CD14-positive monocyte (primary cell): ENCODE measurements at regions not wholly inside any gene's neighbourhood (a gene's known extent, or its start where the extent isn't known, plus 50 kb on each side); places are given as distances from the start of the nearest gene placed in this dataset.

Experiments
- DNase-seq, 3 donors: peaks; one replicate each; pipeline ENCODE4 v3.0.0-alpha.2; 2011 to 2022
- H2AFZ ChIP-seq: 2 replicates; pipeline ENCODE4 v1.6.0; 2012; ENCODE audit warnings: mild to moderate bottlenecking, low read depth, low read length, inconsistent platforms; ENCODE audit not compliant: insufficient read depth, poor library complexity, severe bottlenecking
- H3K27ac ChIP-seq, 2 donors: 1 replicate in 1 of 2; 2 replicates in 1 of 2; pipeline ENCODE4 v1.5.1; 2012 to 2013; ENCODE audit warnings: low read length in 2 of 2, control low read depth in 1 of 2, inconsistent platforms in 1 of 2, low read depth in 1 of 2, mild to moderate bottlenecking in 1 of 2
- H3K27me3 ChIP-seq, 2 donors: one replicate each; pipeline versions ENCODE4 v1.6.0 to v1.6.1; 2011 to 2013; ENCODE audit warnings: low read length in 2 of 2; ENCODE audit not compliant: control insufficient read depth in 2 of 2, insufficient read depth in 2 of 2
- H3K36me3 ChIP-seq, 2 donors: replicated peaks in 1 of 2; 1 replicate in 1 of 2; 2 replicates in 1 of 2; pipeline versions ENCODE4 v1.5.1 to v1.6.1; 2012 to 2013; ENCODE audit warnings: low read length in 2 of 2, control low read depth in 1 of 2, inconsistent platforms in 1 of 2, mild to moderate bottlenecking in 1 of 2; ENCODE audit not compliant: insufficient read depth in 2 of 2, control insufficient read depth in 1 of 2
- H3K4me1 ChIP-seq, 2 donors: 1 replicate in 1 of 2; 2 replicates in 1 of 2; pipeline versions ENCODE4 v1.5.1 to v1.6.1; 2012 to 2013; ENCODE audit warnings: low read length in 2 of 2, control low read depth in 1 of 2, inconsistent platforms in 1 of 2, mild to moderate bottlenecking in 1 of 2, moderate library complexity in 1 of 2; ENCODE audit not compliant: insufficient read depth in 2 of 2, control insufficient read depth in 1 of 2
- H3K4me2 ChIP-seq: replicated peaks from 2 replicates; pipeline ENCODE3; 2012; ENCODE audit warnings: low read length, moderate library complexity, mild to moderate bottlenecking; ENCODE audit not compliant: poor library complexity, severe bottlenecking; ENCODE audit errors: extremely low read depth
- H3K4me3 ChIP-seq, 3 experiments: fragments of 200-600 bp in 1 of 3; sonication (generic) in 1 of 3; replicated peaks in 1 of 3; 1 replicate in 2 of 3; 2 replicates in 1 of 3; pipeline ENCODE4 v1.5.1; 2011 to 2013; ENCODE audit warnings: low read length in 3 of 3, mild to moderate bottlenecking in 3 of 3, control low read depth in 2 of 3, low read depth in 2 of 3, inconsistent platforms in 1 of 3, moderate library complexity in 1 of 3
- H3K79me2 ChIP-seq: 2 replicates; pipeline ENCODE4 v1.6.0; 2012; ENCODE audit warnings: mild to moderate bottlenecking, control low read depth, inconsistent platforms, low read length, moderate library complexity; ENCODE audit not compliant: insufficient read depth
- H3K9ac ChIP-seq: 2 replicates; pipeline ENCODE4 v1.6.0; 2017; ENCODE audit warnings: low read length, mild to moderate bottlenecking; ENCODE audit not compliant: insufficient read depth, poor library complexity, severe bottlenecking
- H3K9me3 ChIP-seq, 2 donors: replicated peaks in 1 of 2; 1 replicate in 1 of 2; 2 replicates in 1 of 2; pipeline versions ENCODE4 v1.5.1 to v1.6.1; 2012 to 2013; ENCODE audit warnings: low read length in 2 of 2, control low read depth in 1 of 2; ENCODE audit not compliant: control insufficient read depth in 1 of 2, insufficient read depth in 1 of 2
- H4K20me1 ChIP-seq: 2 replicates; pipeline ENCODE4 v1.6.0; 2012; ENCODE audit warnings: mild to moderate bottlenecking, low read length, control low read depth, moderate library complexity; ENCODE audit not compliant: insufficient read depth
- H3K27ac Mint-ChIP-seq, 7 donors: one replicate each; pipeline ENCODE4 v1.8.0; 2020; ENCODE audit warnings: mild to moderate bottlenecking in 7 of 7, mixed read lengths in 7 of 7, moderate library complexity in 6 of 7, inconsistent platforms in 2 of 7
- H3K27me3 Mint-ChIP-seq, 3 donors: one replicate each; pipeline ENCODE4 v1.8.0; 2021 to 2022; ENCODE audit warnings: low read depth in 3 of 3, mild to moderate bottlenecking in 3 of 3, mixed read lengths in 3 of 3, moderate library complexity in 3 of 3, inconsistent platforms in 1 of 3
- H3K36me3 Mint-ChIP-seq, 2 donors: one replicate each; pipeline ENCODE4 v1.8.0; 2020; ENCODE audit warnings: mixed read lengths in 2 of 2, inconsistent platforms in 1 of 2, mild to moderate bottlenecking in 1 of 2
- H3K4me1 Mint-ChIP-seq: one replicate; pipeline ENCODE4 v1.8.0; 2020; ENCODE audit warnings: mild to moderate bottlenecking, mixed read lengths
- H3K4me3 Mint-ChIP-seq, 2 donors: one replicate each; pipeline ENCODE4 v1.8.0; 2020; ENCODE audit warnings: mild to moderate bottlenecking in 2 of 2, mixed read lengths in 2 of 2, moderate library complexity in 1 of 2
- H3K9me3 Mint-ChIP-seq, 7 donors: one replicate each; pipeline ENCODE4 v1.8.0; 2020 to 2022; ENCODE audit warnings: mixed read lengths in 7 of 7, mild to moderate bottlenecking in 6 of 7, moderate library complexity in 6 of 7, inconsistent platforms in 2 of 7
- CTCF ChIP-seq: fragments of 200-600 bp; IDR thresholded peaks from one replicate; pipeline ENCODE4 v1.8.0; 2022; ENCODE audit warnings: antibody characterized with exemption, mild to moderate bottlenecking
- WGBS: methylation state at CpG from one replicate; pipeline ENCODE4 v1.1.5; 2013; ENCODE audit warnings: missing lambda C conversion rate; ENCODE audit not compliant: insufficient coverage; 5-methylcytosine and 5-hydroxymethylcytosine counted together
- intact Hi-C, 2 donors: fragments of 100-400 bp; cut with micrococcal nuclease; formaldehyde crosslinking; loops; one replicate each; pipeline versions ENCODE4 v1.15.0 to v1.15.1; 2023

DNA sequence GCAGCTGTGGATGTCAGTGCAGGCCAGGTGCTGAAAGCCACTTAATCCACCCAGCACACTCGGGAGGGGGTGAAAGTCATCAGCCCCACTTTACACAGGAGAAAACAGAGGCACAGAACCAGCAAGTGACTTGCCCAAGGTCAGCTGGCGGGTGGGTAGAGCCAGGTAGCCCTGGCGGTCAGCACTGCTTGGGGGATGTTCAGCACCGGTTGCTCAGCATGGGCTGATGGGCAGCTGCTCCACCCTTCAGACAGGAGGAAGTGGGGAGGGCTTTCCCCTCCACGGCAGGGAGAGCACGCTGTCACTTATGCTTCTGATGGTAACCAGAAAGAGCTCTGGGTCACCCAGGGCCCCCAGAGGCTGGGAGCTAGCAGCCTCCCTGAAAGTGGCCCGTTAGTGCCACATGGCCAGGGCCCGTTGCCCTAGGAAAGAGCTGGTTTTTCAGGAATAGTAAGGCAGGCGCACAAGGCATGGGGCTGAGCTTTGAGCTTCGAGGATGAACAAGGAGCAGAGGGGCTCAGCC is 417.9 kb downstream of the CTTN start:
- no peak for TF ChIP-seq CTCF
- Histone ChIP-seq H3K9me3 (no peaks in the 10 kb centered on the region), H3K9ac (no peak overlapping the region), H4K20me1 (no peaks in the 10 kb centered on the region), H3K27me3 (no peaks in the 10 kb centered on the region), H2AFZ (no peak overlapping the region), H3K27ac (no peak overlapping the region), H3K4me2 (no peak overlapping the region), H3K4me1 (no peaks in the 10 kb centered on the region), H3K4me3 (no peak overlapping the region), H3K79me2 (no peaks in the 10 kb centered on the region), H3K36me3 (no peaks in the 10 kb centered on the region)
- intact Hi-C loops, result no loop called here
- Mint-ChIP-seq H3K4me1 (no peaks in the 10 kb centered on the region), H3K36me3 (no peaks in the 10 kb centered on the region), H3K27ac (no peak overlapping the region), H3K27me3 (peaks cover 2 to 5% (median 5%) of the 10 kb centered on the region in 3 donors), H3K4me3 (no peak overlapping the region), H3K9me3 (peaks cover 0 to 2% (median 0%) of the 10 kb centered on the region in 7 donors)
- 65% methylated on average over 7 of the region's 10 CpGs for WGBS
- no peak for DNase-seq

DNA sequence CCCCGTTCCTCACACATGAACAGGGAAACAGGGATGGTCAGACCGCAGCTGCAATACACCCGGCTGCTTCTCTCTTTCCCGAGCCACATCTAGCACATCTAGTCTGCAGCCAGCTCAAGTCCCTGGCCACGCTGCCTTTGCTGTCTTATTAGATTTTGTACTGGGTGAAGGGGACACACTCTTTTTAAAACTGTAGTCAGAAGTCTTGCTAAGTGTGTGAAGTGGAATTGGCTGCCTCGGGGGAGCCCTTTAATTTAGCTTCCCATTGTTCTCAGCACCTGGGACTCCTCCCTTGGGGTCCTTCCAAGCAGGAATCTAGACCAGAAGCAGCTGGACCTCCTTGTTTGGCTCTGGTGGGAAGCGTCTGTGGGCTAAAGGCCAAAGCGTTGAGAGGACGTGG is 420.0 kb downstream of the CTTN start:
- intact Hi-C loops, result no loop called here
- WGBS, result 91% methylated on average over 8 of the region's 9 CpGs
- no peak for TF ChIP-seq CTCF

More for the DNA sequence above, 420.0 kb downstream of the CTTN start:
- Histone ChIP-seq H4K20me1 (no peaks in the 10 kb centered on the region), H3K4me1 (no peaks in the 10 kb centered on the region), H3K36me3 (no peaks in the 10 kb centered on the region), H3K4me3 (no peak overlapping the region), H3K79me2 (no peaks in the 10 kb centered on the region), H3K27ac (no peak overlapping the region), H2AFZ (no peak overlapping the region), H3K4me2 (no peak overlapping the region), H3K27me3 (no peaks in the 10 kb centered on the region), H3K9ac (no peak overlapping the region), H3K9me3 (no peaks in the 10 kb centered on the region)
- DNase-seq, result no peak
- Mint-ChIP-seq H3K4me1 (no peaks in the 10 kb centered on the region), H3K36me3 (no peaks in the 10 kb centered on the region), H3K4me3 (no peak overlapping the region), H3K27me3 (peaks cover 1 to 4% (median 2%) of the 10 kb centered on the region in 3 donors), H3K27ac (peak overlapping the region in 1 of 7 donors; percentile 33), H3K9me3 (peaks cover 0 to 2% (median 1%) of the 10 kb centered on the region in 7 donors)
